SK-N-SH (cell line): ENCODE measurements at regions not wholly inside any gene's neighbourhood (a gene's known extent, or its start where the extent isn't known, plus 50 kb on each side); places are given as distances from the start of the nearest gene placed in this dataset.

Experiments used
- CTCF ChIA-PET: fragments of 300-600, 350-600 bp; formaldehyde crosslinking; extraction: SDS; loops from one replicate; lab custom pipeline; 2021; lab: Yijun Ruan, JAX
- POLR2A ChIA-PET: fragments of 350-600 bp; sonication (Branson Sonifier 250); formaldehyde crosslinking; extraction: SDS; loops from one replicate; lab custom pipeline; 2020; ENCODE audit warnings: antibody characterized with exemption, inconsistent platforms; lab: Yijun Ruan, JAX
- DNase-seq: peaks from one replicate; pipeline ENCODE4 v3.0.0; 2012
- H2AFZ ChIP-seq: fragments of 200-600 bp; sonication (generic); 2 replicates; pipeline ENCODE4 v1.8.1; 2016; ENCODE audit warnings: antibody characterized with exemption, mild to moderate bottlenecking, low read depth
- H3F3A ChIP-seq: fragments of 200-600 bp; sonication (generic); replicated peaks from 2 replicates; pipeline ENCODE3; 2016; ENCODE audit warnings: antibody characterized with exemption, mild to moderate bottlenecking; ENCODE audit not compliant: insufficient read depth
- H3K27ac ChIP-seq, 2 experiments: fragments of 200-500 bp in 1 of 2; fragments of 200-600 bp in 1 of 2; sonication (Bioruptor generic) in 1 of 2; sonication (generic), shearing (Covaris generic) in 1 of 2; 2 replicates each; pipeline versions ENCODE4 v1.5.1 to v1.6.1; 2014 to 2016; ENCODE audit warnings: low read depth in 2 of 2, inconsistent platforms in 1 of 2, low read length in 1 of 2, mild to moderate bottlenecking in 1 of 2, mixed read lengths in 1 of 2
- H3K27me3 ChIP-seq: fragments of 200-600 bp; sonication (generic), shearing (Covaris generic); 2 replicates; pipeline ENCODE4 v1.6.1; 2016; ENCODE audit warnings: mixed run types; ENCODE audit not compliant: insufficient read depth
- H3K36me3 ChIP-seq, 2 experiments: fragments of 200-500 bp in 1 of 2; fragments of 200-600 bp in 1 of 2; sonication (Bioruptor generic) in 1 of 2; sonication (generic) in 1 of 2; replicated peaks in 1 of 2; 2 replicates each; pipeline versions ENCODE3 to v1.5.1; 2014 to 2016; ENCODE audit warnings: low read length in 1 of 2, mild to moderate bottlenecking in 1 of 2; ENCODE audit not compliant: insufficient read depth in 2 of 2, control insufficient read depth in 1 of 2
- H3K4me1 ChIP-seq, 2 experiments: fragments of 200-500 bp in 1 of 2; fragments of 200-600 bp in 1 of 2; sonication (Bioruptor generic) in 1 of 2; sonication (generic), shearing (Covaris generic) in 1 of 2; 2 replicates each; pipeline versions ENCODE4 v1.5.1 to v1.6.1; 2014 to 2016; ENCODE audit warnings: low read depth in 1 of 2, low read length in 1 of 2, mixed run types in 1 of 2; ENCODE audit not compliant: insufficient read depth in 2 of 2, control insufficient read depth in 1 of 2
- H3K4me2 ChIP-seq: fragments of 200-600 bp; sonication (generic), shearing (Covaris generic); 2 replicates; pipeline ENCODE4 v1.6.1; 2017; ENCODE audit warnings: mixed run types
- H3K4me3 ChIP-seq, 2 experiments: fragments of 200-500 bp in 1 of 2; fragments of 200-600 bp in 1 of 2; sonication (Bioruptor generic) in 1 of 2; sonication (generic), shearing (Covaris generic) in 1 of 2; 2 replicates each; pipeline versions ENCODE4 v1.5.1 to v1.8.1; 2014 to 2016; ENCODE audit warnings: low read depth in 2 of 2, inconsistent platforms in 1 of 2, low read length in 1 of 2, mild to moderate bottlenecking in 1 of 2, mixed read lengths in 1 of 2, moderate library complexity in 1 of 2
- H3K79me2 ChIP-seq: fragments of 200-600 bp; sonication (generic); 2 replicates; pipeline ENCODE4 v1.8.1; 2017; ENCODE audit warnings: mild to moderate bottlenecking; ENCODE audit not compliant: insufficient read depth
- H3K9ac ChIP-seq: fragments of 200-600 bp; sonication (generic); 2 replicates; pipeline ENCODE4 v1.6.1; 2017; ENCODE audit warnings: mixed run types
- H3K9me2 ChIP-seq: fragments of 200-600 bp; sonication (generic); 2 replicates; pipeline ENCODE4 v1.6.1; 2017; ENCODE audit warnings: mixed run types
- H3K9me3 ChIP-seq: fragments of 200-600 bp; sonication (generic); 2 replicates; pipeline ENCODE4 v1.6.1; 2017; ENCODE audit warnings: mixed run types, mild to moderate bottlenecking, moderate library complexity
- H4K20me1 ChIP-seq: fragments of 200-600 bp; sonication (generic); 2 replicates; pipeline ENCODE4 v1.6.1; 2017; ENCODE audit warnings: mild to moderate bottlenecking, mixed run types; ENCODE audit not compliant: insufficient read depth
- GATA2 ChIP-seq: sonication (generic); formaldehyde crosslinking; IDR thresholded peaks from 2 replicates; pipeline ENCODE4 v1.5.0; 2020; ENCODE audit warnings: mild to moderate bottlenecking, missing genetic modification reagents
- IRF3 ChIP-seq: fragments of 150-350 bp; IDR thresholded peaks from 2 replicates; pipeline ENCODE4 v1.6.1; 2016; ENCODE audit warnings: mild to moderate bottlenecking, low read depth, low read length
- MAX ChIP-seq: IDR thresholded peaks from 2 replicates; pipeline ENCODE4 v1.4.0; 2012; ENCODE audit warnings: low read depth
- MEF2A ChIP-seq: IDR thresholded peaks from 2 replicates; pipeline ENCODE4 v1.4.0; 2012; ENCODE audit warnings: low read depth, borderline replicate concordance
- MXI1 ChIP-seq: IDR thresholded peaks from 2 replicates; pipeline ENCODE4 v1.6.1; 2012; ENCODE audit warnings: mild to moderate bottlenecking, low read depth, low read length, improper control_type of control experiment
- NFIC ChIP-seq: IDR thresholded peaks from 2 replicates; pipeline ENCODE4 v1.4.0; 2012; ENCODE audit warnings: borderline replicate concordance
- NRF1 ChIP-seq: IDR thresholded peaks from 2 replicates; pipeline ENCODE4 v1.6.1; 2012; ENCODE audit warnings: low read depth, mild to moderate bottlenecking, low read length
- PBX3 ChIP-seq: IDR thresholded peaks from 2 replicates; pipeline ENCODE4; 2012
- RCOR1 ChIP-seq: fragments of 150-350 bp; IDR thresholded peaks from 2 replicates; pipeline ENCODE4 v1.6.1; 2017; ENCODE audit warnings: antibody characterized with exemption, low read length
- REST ChIP-seq: IDR thresholded peaks from 2 replicates; pipeline ENCODE4 v1.6.1; 2012; ENCODE audit warnings: mild to moderate bottlenecking, low read depth, low read length, moderate library complexity
- RFX5 ChIP-seq: IDR thresholded peaks from 2 replicates; pipeline ENCODE4 v1.6.1; 2012; ENCODE audit warnings: mild to moderate bottlenecking, improper control_type of control experiment, low read length
- RXRA ChIP-seq: IDR thresholded peaks from 2 replicates; pipeline ENCODE4 v1.4.0; 2012; ENCODE audit warnings: low read depth, mild to moderate bottlenecking, borderline replicate concordance
- SIN3A ChIP-seq: IDR thresholded peaks from 2 replicates; pipeline ENCODE4 v1.6.1; 2012; ENCODE audit warnings: low read depth, mild to moderate bottlenecking, low read length, moderate library complexity, borderline replicate concordance
- SMC3 ChIP-seq: IDR thresholded peaks from 2 replicates; pipeline ENCODE4 v1.6.1; 2012; ENCODE audit warnings: low read depth, low read length, improper control_type of control experiment
- TCF12 ChIP-seq: IDR thresholded peaks from 2 replicates; pipeline ENCODE4 v1.4.0; 2012
- YY1 ChIP-seq: IDR thresholded peaks from 2 replicates; pipeline ENCODE4 v1.4.0; 2012; ENCODE audit warnings: low read depth, mild to moderate bottlenecking
- WGBS: methylation state at CpG from one replicate; pipeline ENCODE4 v1.1.6; 2017; ENCODE audit warnings: low lambda C conversion rate; 5-methylcytosine and 5-hydroxymethylcytosine counted together

- no peak for DNase-seq
- POLR2A ChIA-PET, result no interaction called here
- Histone ChIP-seq H3K27me3 (no peaks in the 10 kb centered on the region), H3K4me2 (no peak overlapping the region), H3K27ac (no peak overlapping the region), H3K9me2 (no peaks in the 10 kb centered on the region)
- TF ChIP-seq YY1 (no peak), RCOR1 (no peak), MXI1 (no peak), MEF2A (no peak), SIN3A (no peak), IRF3 (no peak), NRF1 (no peak), REST (no peak), RFX5 (no peak), MAX (no peak), NFIC (no peak), SMC3 (no peak), RXRA (no peak), PBX3 (no peak), GATA2 (CRISPR knock-in tag) (no peak), TCF12 (no peak)
- TF ChIP-seq, all 33 proteins: peak for 0
- H2AFZ ChIP-seq, result no peak overlapping the region
- H3K36me3 ChIP-seq, result no peaks in the 10 kb centered on the region
- H3K9me3 ChIP-seq, result no peaks in the 10 kb centered on the region
- no peak overlapping the region for H3K4me3 ChIP-seq
- no peaks in the 10 kb centered on the region for H3F3A ChIP-seq
- H4K20me1 ChIP-seq, result no peaks in the 10 kb centered on the region
- H3K9ac ChIP-seq, result no peak overlapping the region
- WGBS, result 82% methylated on average over 6 of the region's 6 CpGs
- no peaks in the 10 kb centered on the region for H3K79me2 ChIP-seq
- CTCF ChIA-PET, result no interaction called here
- H3K4me1 ChIP-seq, result no peaks in the 10 kb centered on the region
Measured at GRCh38 chr6:22804620-22805261, 235.4 kb downstream of the HDGFL1 start.
